PC-3 (cell line): ENCODE measurements at regions not wholly inside any gene's neighbourhood (a gene's known extent, or its start where the extent isn't known, plus 50 kb on each side); places are given as distances from the start of the nearest gene placed in this dataset.

Source experiments
- ATAC-seq: fragments of 200-7000 bp; cut with Tn5 transposase; 2 replicates; pipeline ENCODE4 v1.9.1; 2020; ENCODE audit warnings: mild to moderate bottlenecking, moderate library complexity
- BruUV-seq: library from RNA; stranded (reverse); fragments of 400-500 nt; replicated peaks from 2 replicates; lab custom pipeline; 2021; lab: Mats Ljungman, UMichigan
- CTCF ChIA-PET: fragments of 300-600 bp; sonication (Branson Sonifier 250); formaldehyde crosslinking; loops from one replicate; lab custom pipeline; 2022; ENCODE audit warnings: antibody characterized with exemption; lab: Charles Lee
- POLR2A ChIA-PET: fragments of 300-600 bp; sonication (Branson Sonifier 250); formaldehyde crosslinking; loops from one replicate; lab custom pipeline; 2022; ENCODE audit warnings: antibody characterized with exemption; ENCODE audit not compliant: unreplicated experiment; lab: Charles Lee
- DNase-seq: peaks from one replicate; pipeline ENCODE4 v3.0.0-alpha.2; 2015
- H2AFZ ChIP-seq: fragments of 300-600 bp; sonication (generic); 2 replicates; pipeline ENCODE4 v1.6.0; 2016; ENCODE audit warnings: antibody characterized with exemption, low read length
- H3F3A ChIP-seq: fragments of 300-600 bp; sonication (generic); one replicate; pipeline ENCODE4 v1.6.0; 2017; ENCODE audit warnings: antibody characterized with exemption, low read length, control low read depth, mild to moderate bottlenecking; ENCODE audit not compliant: unreplicated experiment
- H3K27ac ChIP-seq: fragments of 300-600 bp; sonication (generic); 2 replicates; pipeline ENCODE4 v1.5.1; 2016; ENCODE audit warnings: mild to moderate bottlenecking, low read length
- H3K27me3 ChIP-seq: fragments of 300-600 bp; sonication (generic); 2 replicates; pipeline ENCODE4 v1.6.1; 2016; ENCODE audit warnings: low read length, mixed read lengths
- H3K36me3 ChIP-seq: fragments of 300-600 bp; sonication (generic); 2 replicates; pipeline ENCODE4 v1.6.1; 2016; ENCODE audit warnings: low read depth, mixed run types, low read length, mixed read lengths
- H3K4me1 ChIP-seq: fragments of 300-600 bp; sonication (generic); 2 replicates; pipeline ENCODE4 v1.5.1; 2016; ENCODE audit warnings: low read length; ENCODE audit not compliant: insufficient read depth
- H3K4me2 ChIP-seq: fragments of 300-600 bp; sonication (generic); 2 replicates; pipeline ENCODE4 v1.6.0; 2016; ENCODE audit warnings: low read length
- H3K4me3 ChIP-seq: fragments of 300-600 bp; sonication (generic); 2 replicates; pipeline ENCODE4 v1.5.1; 2016; ENCODE audit warnings: mild to moderate bottlenecking, low read length, mixed read lengths
- H3K79me2 ChIP-seq: fragments of 300-600 bp; sonication (generic); 2 replicates; pipeline ENCODE4 v1.6.1; 2017; ENCODE audit warnings: low read length, mixed read lengths
- H3K9ac ChIP-seq: fragments of 300-600 bp; sonication (generic); 2 replicates; pipeline ENCODE4 v1.6.0; 2016; ENCODE audit warnings: mild to moderate bottlenecking, low read length
- H3K9me2 ChIP-seq: fragments of 300-600 bp; sonication (generic); replicated peaks from 2 replicates; pipeline ENCODE4 v1.6.1; 2016; ENCODE audit warnings: mixed run types, low read length, mixed read lengths
- H3K9me3 ChIP-seq: fragments of 300-600 bp; sonication (generic); 2 replicates; pipeline ENCODE4 v1.6.1; 2016; ENCODE audit warnings: low read length, mixed read lengths
- H4K20me1 ChIP-seq: fragments of 300-600 bp; sonication (generic); 2 replicates; pipeline ENCODE4 v1.6.1; 2016; ENCODE audit warnings: low read length, mixed read lengths
- EZH2 ChIP-seq: fragments of 300-600 bp; sonication (generic); IDR thresholded peaks from one replicate; pipeline ENCODE4 v1.6.1; 2017; ENCODE audit warnings: antibody characterized with exemption, mild to moderate bottlenecking, low read length; ENCODE audit not compliant: unreplicated experiment
- EZH2phosphoT487 ChIP-seq: fragments of 300-600 bp; sonication (generic); IDR thresholded peaks from 2 replicates; pipeline ENCODE4 v1.6.1; 2018; ENCODE audit warnings: mild to moderate bottlenecking, antibody characterized with exemption, low read length, borderline replicate concordance
- intact Hi-C: fragments of 100-400 bp; cut with micrococcal nuclease; formaldehyde crosslinking; loops from 2 replicates; pipeline ENCODE4 v1.9.0; 2023
- TF ChIP-seq, protein P1 (sequence below): fragments of 300-600 bp; sonication (generic); conservative IDR thresholded peaks from 2 replicates; pipeline ENCODE4 v1.5.1; 2017; ENCODE audit warnings: antibody characterized with exemption, low read depth, mild to moderate bottlenecking, low read length

GRCh38 chr6:84551797-84552196, 212.6 kb downstream of the TBX18 start:
- H4K20me1 ChIP-seq, result no peaks in the 10 kb centered on the region
- no peaks in the 10 kb centered on the region for H3K79me2 ChIP-seq
- intact Hi-C loops, result no loop called here
- POLR2A ChIA-PET, result no interaction called here
- H2AFZ ChIP-seq, result no peak overlapping the region
- no peaks in the 10 kb centered on the region for H3K36me3 ChIP-seq
- CTCF ChIA-PET, result no interaction called here
- no peaks in the 10 kb centered on the region for H3K27me3 ChIP-seq
- no peaks in the 10 kb centered on the region for H3K9me2 ChIP-seq
- H3K9me3 ChIP-seq, result no peaks in the 10 kb centered on the region
- no peaks in the 10 kb centered on the region for H3F3A ChIP-seq
- ATAC-seq (no peak), DNase-seq (no peak)
- no peak overlapping the region for H3K9ac ChIP-seq
- no peaks in the 10 kb centered on the region for H3K4me1 ChIP-seq
- no TSS peak for BruUV-seq
- H3K27ac ChIP-seq, result no peak overlapping the region
- no peak overlapping the region for H3K4me2 ChIP-seq
- no peak overlapping the region for H3K4me3 ChIP-seq
- TF ChIP-seq EZH2, result no peak
- TF ChIP-seq, protein P1, sequence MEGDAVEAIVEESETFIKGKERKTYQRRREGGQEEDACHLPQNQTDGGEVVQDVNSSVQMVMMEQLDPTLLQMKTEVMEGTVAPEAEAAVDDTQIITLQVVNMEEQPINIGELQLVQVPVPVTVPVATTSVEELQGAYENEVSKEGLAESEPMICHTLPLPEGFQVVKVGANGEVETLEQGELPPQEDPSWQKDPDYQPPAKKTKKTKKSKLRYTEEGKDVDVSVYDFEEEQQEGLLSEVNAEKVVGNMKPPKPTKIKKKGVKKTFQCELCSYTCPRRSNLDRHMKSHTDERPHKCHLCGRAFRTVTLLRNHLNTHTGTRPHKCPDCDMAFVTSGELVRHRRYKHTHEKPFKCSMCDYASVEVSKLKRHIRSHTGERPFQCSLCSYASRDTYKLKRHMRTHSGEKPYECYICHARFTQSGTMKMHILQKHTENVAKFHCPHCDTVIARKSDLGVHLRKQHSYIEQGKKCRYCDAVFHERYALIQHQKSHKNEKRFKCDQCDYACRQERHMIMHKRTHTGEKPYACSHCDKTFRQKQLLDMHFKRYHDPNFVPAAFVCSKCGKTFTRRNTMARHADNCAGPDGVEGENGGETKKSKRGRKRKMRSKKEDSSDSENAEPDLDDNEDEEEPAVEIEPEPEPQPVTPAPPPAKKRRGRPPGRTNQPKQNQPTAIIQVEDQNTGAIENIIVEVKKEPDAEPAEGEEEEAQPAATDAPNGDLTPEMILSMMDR, result no peak
- no peak for TF ChIP-seq EZH2phosphoT487

DNA sequence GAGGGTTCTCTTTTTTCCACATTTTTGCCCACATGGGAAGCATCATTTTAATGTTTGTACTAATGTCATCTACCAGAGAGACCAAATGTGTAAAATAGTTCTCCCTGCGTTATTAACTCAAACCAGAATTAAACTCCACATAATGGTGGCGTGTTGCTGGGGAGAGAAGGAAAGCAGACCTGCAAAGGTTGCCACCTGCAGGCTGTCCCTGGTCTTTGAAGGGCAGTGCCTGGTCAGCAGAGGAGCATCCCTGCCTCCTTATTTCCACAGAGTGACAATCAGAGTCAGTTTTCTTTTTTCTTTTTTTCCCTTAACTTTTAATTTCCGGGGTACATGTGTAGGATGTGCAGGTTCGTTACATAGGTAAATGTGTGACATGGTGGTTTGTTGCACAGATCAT, 214.5 kb downstream of the TBX18 start:
- POLR2A ChIA-PET, result no interaction called here
- Histone ChIP-seq H3K27ac (no peak overlapping the region), H2AFZ (no peak overlapping the region), H3F3A (no peaks in the 10 kb centered on the region), H3K4me1 (no peaks in the 10 kb centered on the region), H3K4me3 (no peak overlapping the region), H3K27me3 (no peaks in the 10 kb centered on the region), H3K9me2 (no peaks in the 10 kb centered on the region), H3K36me3 (no peaks in the 10 kb centered on the region), H3K79me2 (no peaks in the 10 kb centered on the region), H3K9me3 (no peaks in the 10 kb centered on the region), H3K4me2 (no peak overlapping the region), H3K9ac (no peak overlapping the region), H4K20me1 (no peaks in the 10 kb centered on the region)
- TF ChIP-seq, protein P1, result peak; percentile 54; the same call in 1 of the 2 replicates
- TF ChIP-seq EZH2, result no peak
- ATAC-seq, result no peak
- peak; percentile 12 for DNase-seq
- intact Hi-C loops, result no loop called here
- no TSS peak for BruUV-seq
- CTCF ChIA-PET, result no interaction called here

GRCh38 chr6:84547341-84547801, 217.0 kb downstream of the TBX18 start:
- Histone ChIP-seq H3K9me2 (no peaks in the 10 kb centered on the region), H3K9ac (no peak overlapping the region), H3K27me3 (no peaks in the 10 kb centered on the region), H2AFZ (no peak overlapping the region), H3K9me3 (no peaks in the 10 kb centered on the region), H3K27ac (no peak overlapping the region), H3K4me1 (no peaks in the 10 kb centered on the region), H3K36me3 (no peaks in the 10 kb centered on the region), H3K4me2 (no peak overlapping the region), H4K20me1 (no peaks in the 10 kb centered on the region), H3F3A (no peaks in the 10 kb centered on the region), H3K4me3 (no peak overlapping the region), H3K79me2 (no peaks in the 10 kb centered on the region)
- ATAC-seq (no peak), DNase-seq (no peak)
- intact Hi-C loops, result no loop called here
- TF ChIP-seq EZH2phosphoT487, result no peak
- TF ChIP-seq, protein P1, result no peak
- TF ChIP-seq EZH2, result no peak
- ChIA-PET POLR2A (no interaction called here), CTCF (no interaction called here)
- BruUV-seq, result no TSS peak
